ENCODE measurements at regions not wholly inside any gene's neighbourhood (a gene's known extent, or its start where the extent isn't known, plus 50 kb on each side); places are given as distances from the start of the nearest gene placed in this dataset.

- DNase-seq, result no peak
Measured at GRCh38 chr1:101290922-101291561, 54.2 kb downstream of the S1PR1 start.

GRCh38 chr1:101291562-101292380 lies 55.0 kb downstream of the S1PR1 start:
- DNase-seq, result peak; percentile 85 to 89

GRCh38 chr1:101293461-101294051 lies 56.7 kb downstream of the S1PR1 start:
- no peak for DNase-seq

- DNase-seq, result no peak
Measured at GRCh38 chr1:101295209-101295608, 58.4 kb downstream of the S1PR1 start.

- DNase-seq, result no peak
Measured at GRCh38 chr1:101298663-101299062, 61.8 kb downstream of the S1PR1 start.

GRCh38 chr1:101299141-101299540 lies 62.3 kb downstream of the S1PR1 start:
- DNase-seq, result no peak

GRCh38 chr1:101299710-101300109 lies 62.9 kb downstream of the S1PR1 start:
- DNase-seq, result no peak

- DNase-seq, result no peak
Measured at GRCh38 chr1:101300916-101301315, 64.1 kb downstream of the S1PR1 start.

- DNase-seq, result no peak
Measured at GRCh38 chr1:101301446-101302057, 64.7 kb downstream of the S1PR1 start.

- no peak for DNase-seq
Measured at GRCh38 chr1:101302831-101303511, 66.2 kb downstream of the S1PR1 start.

- no peak for DNase-seq
Measured at GRCh38 chr1:101307985-101308689, 71.3 kb downstream of the S1PR1 start.

- no peak for DNase-seq
Measured at GRCh38 chr1:101308935-101309333, 72.1 kb downstream of the S1PR1 start.

GRCh38 chr1:101309334-101310311 lies 72.8 kb downstream of the S1PR1 start:
- DNase-seq, result peak; percentile 46 to 66

- no peak for DNase-seq
Measured at GRCh38 chr1:101310506-101310905, 73.7 kb downstream of the S1PR1 start.

- DNase-seq, result no peak
Measured at GRCh38 chr1:101311146-101311920, 74.5 kb downstream of the S1PR1 start.

- no peak for DNase-seq
Measured at GRCh38 chr1:101312147-101312546, 75.3 kb downstream of the S1PR1 start.

GRCh38 chr1:101313356-101313755 lies 76.5 kb downstream of the S1PR1 start:
- no peak for DNase-seq

- DNase-seq, result peak in 1 of 2 donors; percentile 24
Measured at GRCh38 chr1:101314244-101314643, 77.4 kb downstream of the S1PR1 start.

- no peak for DNase-seq
Measured at GRCh38 chr1:101316256-101316655, 79.4 kb downstream of the S1PR1 start.

- no peak for DNase-seq
Measured at GRCh38 chr1:101316799-101317198, 80.0 kb downstream of the S1PR1 start.
